NCI-H2029 (cell line): ENCODE measurements at regions not wholly inside any gene's neighbourhood (a gene's known extent, or its start where the extent isn't known, plus 50 kb on each side); places are given as distances from the start of the nearest gene placed in this dataset.

Experiments used
- DNase-seq: peaks from one replicate; lab custom pipeline; 2025; lab: John Stamatoyannopoulos, UW

GRCh38 chr5:174288439-174288838, 242.9 kb downstream of the NSG2 start:
- no peak for DNase-seq

DNA sequence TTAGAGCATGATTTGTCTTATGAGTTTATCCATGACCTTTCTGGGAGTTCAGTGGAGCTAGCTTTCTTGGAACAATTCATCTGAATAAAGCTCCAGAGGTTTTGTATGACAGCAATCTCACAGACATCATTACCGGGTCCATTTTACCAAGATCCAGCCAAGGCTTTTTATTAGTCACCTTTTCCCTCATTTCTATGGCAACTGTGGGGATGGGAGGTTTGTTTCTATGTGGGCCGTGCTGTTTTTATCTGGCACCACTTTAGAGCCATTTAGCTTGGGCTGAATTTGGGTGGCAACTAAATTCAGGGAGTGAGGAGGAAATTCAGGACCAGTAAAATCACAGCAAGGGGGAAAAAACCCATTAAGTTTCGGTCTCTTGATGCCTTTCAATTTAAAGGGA, 245.7 kb downstream of the NSG2 start:
- DNase-seq: no peak

DNA sequence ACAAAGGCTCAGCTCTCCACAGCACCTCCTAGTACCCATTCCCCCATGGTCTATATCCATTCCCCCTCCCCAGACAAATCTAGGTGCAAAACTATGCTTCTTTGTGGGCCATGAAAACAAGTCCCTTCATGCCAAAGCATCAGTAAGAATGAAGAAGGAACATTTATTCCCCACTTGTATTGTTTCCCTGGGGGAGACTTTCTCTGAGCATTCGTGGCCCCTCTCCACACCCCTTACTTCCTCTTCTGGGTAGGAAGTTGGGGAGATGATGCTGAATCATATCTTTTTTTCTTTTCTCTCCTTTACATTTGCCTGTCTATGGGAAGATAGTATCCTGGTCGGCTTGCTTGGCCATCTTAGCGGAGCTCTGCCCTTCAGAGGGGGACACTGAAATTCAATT, 246.8 kb downstream of the NSG2 start:
- DNase-seq: no peak

DNA sequence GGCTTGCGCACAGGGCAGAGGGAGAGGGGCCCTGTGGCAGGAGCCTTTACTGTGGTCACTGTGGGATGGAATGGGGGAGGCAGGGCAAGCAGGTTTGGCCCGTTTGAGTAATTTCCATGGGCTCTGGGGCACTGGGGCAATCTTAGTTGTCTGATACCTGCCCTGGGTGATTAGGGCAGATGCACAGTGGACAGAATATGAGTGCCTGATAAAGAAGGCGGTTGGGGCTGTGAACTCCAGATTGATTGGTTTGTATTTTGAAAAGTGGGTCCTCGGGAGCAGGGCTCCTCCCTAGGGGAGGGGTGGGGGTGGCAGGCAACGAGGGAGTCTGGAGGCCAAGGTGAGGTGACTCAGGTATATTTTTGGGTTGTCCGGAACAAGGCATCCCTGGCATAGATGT, 247.5 kb downstream of the NSG2 start:
- DNase-seq: no peak

DNA sequence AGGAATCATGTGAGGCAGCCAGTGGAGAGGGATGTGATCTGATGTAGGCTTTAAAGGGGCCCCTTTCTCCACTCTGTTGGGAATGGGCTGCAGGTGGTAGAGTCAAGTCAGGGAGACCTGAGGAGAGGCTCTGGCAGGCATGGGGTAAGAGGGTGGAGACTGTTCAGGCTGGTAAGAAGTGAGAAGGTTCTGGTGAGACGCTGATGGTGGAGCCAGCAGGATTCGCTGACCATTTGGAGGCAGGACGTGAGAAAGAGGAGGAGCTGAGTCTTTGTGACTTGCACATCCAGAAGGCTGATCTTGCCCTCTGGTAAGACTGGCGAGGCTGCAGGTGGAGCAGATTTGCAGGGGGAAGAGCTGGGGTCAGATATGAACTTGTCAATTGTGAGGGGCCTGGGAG, 248.0 kb downstream of the NSG2 start:
- DNase-seq: no peak

DNA sequence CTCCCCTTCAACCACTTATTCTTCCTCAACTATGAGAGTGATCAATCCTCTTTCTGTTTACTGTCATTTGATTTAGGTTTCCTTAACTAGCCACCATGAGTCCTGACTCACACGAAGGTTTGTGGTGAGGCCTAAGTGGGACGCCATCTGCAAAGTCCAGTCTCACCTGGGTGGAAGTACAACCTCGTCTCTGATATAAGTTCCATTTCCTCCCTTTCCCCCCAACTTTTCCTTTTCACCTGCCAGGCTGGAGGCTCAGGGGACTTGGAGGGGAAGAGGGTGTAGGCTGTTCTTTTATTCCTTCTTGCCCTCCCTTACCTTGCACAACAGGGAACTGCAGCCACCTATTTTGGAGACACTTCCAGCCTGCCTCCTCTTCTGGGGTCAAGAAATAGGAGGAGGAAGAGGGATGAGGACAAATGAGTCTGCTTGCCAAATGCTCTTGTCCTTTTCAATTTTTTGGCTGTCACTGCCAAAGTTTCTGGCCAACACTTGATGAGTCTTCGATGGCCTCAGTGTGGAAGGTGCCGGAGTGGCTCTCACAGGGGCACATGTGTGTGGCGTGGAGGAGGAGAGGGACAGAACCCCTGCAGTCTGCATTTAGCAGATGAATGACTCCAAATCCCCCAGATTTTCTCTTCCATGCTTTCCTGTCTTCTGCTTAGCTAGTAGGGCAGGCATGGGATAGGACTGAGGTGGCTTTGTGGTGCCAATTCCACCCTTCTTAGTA, 249.6 kb downstream of the NSG2 start:
- no peak for DNase-seq

- DNase-seq: no peak
These were observed 250.4 kb downstream of the NSG2 start for GRCh38 chr5:174295702-174296436.

GRCh38 chr5:174300118-174300940, 254.8 kb downstream of the NSG2 start:
- no peak for DNase-seq

DNA sequence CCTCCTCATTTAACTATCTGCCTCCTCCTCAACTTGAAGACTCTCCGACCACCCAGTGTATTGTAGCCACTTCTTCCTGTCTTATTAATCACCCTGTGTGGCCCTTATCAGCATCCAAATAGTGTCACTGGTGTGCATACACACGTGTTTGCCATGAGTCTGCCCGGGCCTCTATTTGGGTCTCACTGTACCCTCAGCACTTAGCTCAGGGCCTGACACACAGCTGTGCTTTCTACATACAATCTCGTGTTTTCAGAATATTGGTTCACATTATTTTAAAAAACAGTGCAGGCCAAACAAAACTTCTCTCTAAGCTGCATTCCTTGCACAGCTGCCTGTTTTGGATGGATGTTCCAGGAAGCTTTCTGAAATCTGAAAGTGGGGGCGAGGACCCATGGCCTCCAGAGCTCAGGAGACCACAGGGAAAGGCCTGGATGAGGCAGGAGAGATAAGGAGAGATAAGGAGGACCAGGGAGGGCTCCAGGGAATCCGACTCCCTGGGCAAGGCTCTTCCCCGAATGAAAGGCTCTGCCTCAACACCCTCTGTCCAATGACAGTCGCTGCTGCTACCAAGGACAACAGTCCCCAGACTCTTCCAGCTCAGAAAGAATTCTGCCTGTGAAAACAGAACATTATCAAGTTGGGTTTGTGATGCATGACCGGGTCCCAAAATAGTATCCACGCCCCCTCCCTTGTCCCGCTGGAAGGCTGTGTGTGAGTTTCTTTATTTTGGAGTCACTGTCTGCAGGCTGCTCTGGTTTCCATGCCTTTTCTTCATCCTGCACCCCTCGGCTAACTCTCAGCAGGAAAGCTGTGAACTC, 255.6 kb downstream of the NSG2 start:
- DNase-seq: no peak

DNA sequence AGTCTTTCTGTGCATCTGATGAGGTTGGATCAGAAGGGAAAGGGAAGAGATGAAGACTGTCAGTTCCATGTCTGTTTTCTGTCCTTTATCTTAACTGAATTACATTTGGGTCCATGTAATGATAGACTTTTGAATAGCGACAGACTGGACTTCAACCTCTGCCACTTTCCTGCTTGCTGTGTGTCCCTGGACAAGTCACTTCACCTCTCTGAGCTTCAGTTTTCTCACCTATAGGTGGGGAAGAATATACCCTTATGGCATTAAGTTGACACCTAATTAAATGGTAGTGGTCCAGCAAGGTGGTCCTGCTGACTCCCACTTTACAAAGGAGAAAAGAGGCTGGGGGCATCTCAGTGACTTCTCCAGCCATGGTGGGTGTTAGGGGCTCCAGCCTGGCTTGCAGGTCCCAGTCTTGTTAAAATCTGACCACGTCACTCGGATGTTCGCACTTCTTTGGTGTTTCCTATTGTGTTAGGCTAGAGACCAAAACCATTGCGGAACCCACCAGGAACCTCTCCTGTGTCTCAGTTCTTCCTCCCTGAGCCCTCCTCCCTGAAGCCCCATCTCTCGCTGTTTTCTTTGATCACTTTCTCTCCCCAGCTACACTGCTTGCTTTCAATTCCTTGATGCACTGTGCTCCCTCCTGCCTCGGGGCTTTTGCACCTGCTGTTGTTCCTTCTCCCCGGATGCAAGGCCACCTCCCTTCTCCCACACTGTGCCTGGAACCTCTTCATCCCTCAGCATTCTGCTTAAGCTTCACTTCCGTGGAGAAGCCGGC, 256.5 kb downstream of the NSG2 start:
- no peak for DNase-seq

DNA sequence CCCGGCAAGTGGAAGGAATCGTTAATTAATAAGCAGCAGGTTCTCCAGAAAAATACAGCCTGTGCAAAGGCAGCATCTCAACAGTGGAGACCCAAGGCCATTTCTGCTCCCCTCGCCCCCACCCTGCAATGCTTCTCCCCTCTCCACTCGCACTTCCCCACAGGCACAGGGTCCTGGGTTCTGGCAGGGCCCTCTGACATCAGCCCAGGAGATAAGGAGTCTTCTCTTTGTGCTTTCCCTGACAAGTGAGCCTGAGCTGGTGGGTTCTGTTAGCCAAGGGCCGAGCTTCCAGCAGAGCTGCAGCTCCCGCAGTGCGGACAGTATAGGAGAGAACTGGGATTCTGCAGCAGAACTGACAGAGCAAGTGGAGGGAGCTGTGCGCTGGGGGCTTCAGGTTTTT, 257.5 kb downstream of the NSG2 start:
- DNase-seq: no peak

- DNase-seq: no peak
These were observed 258.0 kb downstream of the NSG2 start for GRCh38 chr5:174303437-174304045.

GRCh38 chr5:174305241-174305681, 259.8 kb downstream of the NSG2 start:
- DNase-seq: no peak

GRCh38 chr5:174306345-174307030, 261.0 kb downstream of the NSG2 start:
- no peak for DNase-seq

DNA sequence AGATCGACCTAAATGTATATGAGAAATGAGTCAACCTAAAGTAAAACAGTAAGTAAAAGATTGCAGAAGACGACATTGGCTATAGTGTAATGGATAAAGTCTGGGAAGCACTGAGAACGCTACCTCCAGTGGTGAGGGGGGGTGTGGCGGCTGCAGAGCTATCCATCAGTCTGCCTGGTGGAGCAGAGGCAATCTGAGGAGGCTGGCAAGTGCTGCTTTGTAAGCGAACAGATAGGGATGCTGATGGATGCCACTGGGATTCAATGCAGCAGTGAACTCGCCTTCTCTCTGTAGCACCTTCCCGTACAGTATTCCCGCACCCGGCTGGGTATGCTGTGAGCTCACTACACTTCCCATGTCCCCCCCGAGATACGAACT, 261.5 kb downstream of the NSG2 start:
- no peak for DNase-seq

- no peak for DNase-seq
These were observed 262.3 kb downstream of the NSG2 start for GRCh38 chr5:174307656-174308271.

DNA sequence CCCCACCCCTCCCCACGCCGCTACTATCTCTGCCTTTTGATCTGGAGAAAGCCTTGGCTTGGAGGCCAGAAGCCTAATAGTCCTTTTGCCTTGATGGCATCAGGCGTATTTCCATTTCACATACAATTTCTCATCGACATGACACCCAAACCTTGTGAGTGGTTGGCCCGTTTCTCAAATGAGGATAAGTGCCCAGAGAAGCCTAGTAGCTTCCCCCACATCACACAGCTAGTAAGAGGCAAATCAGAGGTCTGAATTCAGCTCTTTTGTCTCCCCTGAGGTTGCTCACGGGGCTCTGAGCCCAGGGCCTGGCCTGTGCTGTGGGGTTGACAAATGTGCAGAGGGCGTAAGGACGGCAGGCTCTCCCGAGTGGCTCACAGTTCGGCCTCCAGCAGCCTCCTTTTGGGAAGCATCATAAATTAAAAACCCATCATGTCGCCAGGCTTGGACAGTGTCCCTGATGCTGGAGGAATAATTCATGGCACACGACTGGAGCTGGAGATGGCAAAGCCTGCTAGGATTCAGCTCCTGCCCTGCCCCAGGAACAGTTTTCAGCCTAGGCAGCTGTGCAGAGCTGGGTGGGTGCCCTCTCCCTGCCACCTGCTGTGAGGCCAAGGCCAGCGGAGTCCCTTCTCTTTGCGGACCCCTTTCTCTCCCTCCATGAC, 263.8 kb downstream of the NSG2 start:
- no peak for DNase-seq

DNA sequence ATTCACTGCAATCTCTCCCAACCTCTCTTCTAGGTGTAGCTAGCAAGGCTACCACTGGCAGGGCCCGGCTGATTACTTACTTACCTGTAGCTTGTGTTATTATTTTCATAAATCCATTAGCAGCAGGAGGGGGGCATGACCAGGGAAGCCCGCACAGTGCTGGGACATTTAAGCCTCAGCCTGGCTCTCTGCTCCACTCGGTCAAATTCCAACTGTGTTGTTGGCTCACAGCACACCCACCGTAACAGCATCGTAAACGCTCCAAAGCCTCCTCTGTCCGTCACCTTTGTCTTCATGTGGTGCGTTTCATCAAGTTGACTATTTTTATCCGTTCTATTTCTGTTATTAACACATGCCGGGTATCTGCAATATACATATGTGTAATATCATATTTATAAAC, 264.7 kb downstream of the NSG2 start:
- DNase-seq: no peak

DNA sequence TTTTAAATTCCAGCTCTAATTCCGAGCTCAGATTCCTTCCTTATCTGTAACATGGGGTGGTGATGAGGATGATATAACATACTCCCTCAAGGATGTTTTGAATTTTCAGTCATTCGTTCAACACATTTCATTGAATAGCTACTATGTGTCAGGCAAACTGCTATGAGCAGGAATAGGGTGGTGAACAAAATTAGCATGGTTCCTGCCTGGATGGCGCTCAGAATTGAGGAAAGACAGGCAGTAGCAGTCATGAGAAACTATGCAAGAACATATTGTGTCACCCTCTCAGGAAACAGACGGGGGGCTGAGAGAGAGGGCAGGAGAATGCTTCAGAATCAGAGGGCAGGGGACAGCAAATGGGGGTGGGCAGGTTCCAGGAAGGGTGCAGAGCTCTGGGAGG, 265.2 kb downstream of the NSG2 start:
- DNase-seq: no peak
